ENCODE measurements at regions not wholly inside any gene's neighbourhood (a gene's known extent, or its start where the extent isn't known, plus 50 kb on each side); places are given as distances from the start of the nearest gene placed in this dataset.
"Not testable (repeated sequence)": the region's sequence is repeated elsewhere in the genome, so short reads cannot be mapped to it uniquely, and the experiment has no call there.

DNA sequence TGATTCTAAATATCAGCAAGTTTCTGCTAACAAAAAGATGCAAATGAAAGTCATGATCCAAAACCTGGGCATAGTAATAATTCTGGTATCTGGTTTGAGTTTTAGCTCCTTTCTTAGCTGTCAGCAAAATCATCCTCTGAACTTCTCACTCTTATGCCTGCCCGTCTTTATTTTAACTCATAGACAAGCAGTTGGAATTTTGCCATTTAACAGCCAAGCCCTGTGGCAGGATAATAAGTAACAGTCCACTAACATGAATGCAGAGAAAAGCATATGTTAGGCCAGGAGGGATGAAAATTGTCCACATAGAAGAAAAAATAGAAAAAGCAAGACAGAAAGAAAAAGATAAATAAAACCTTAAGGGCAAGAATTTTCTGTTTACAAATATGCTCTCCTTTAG is 170.0 kb upstream of the LAMA2 start:
- Histone ChIP-seq H3K4me3 (ENCODE audit: low read length) (no peak overlapping the region), H3K9ac (ENCODE audit: low read length) (no peak overlapping the region), H3K4me2 (ENCODE audit: low read depth, low read length, poor library complexity, severe bottlenecking) (no peak overlapping the region), H3K9me2 (replicated peaks; ENCODE audit: insufficient read depth, low read length) (no peaks in the 10 kb centered on the region), H3K9me3 (ENCODE audit: low read length) (peaks cover 8% of the 10 kb centered on the region; the same call in 1 of the 2 replicates), H2AFZ (ENCODE audit: low read length) (no peak overlapping the region), H3K4me1 (ENCODE audit: low read length) (no peaks in the 10 kb centered on the region), H3K79me2 (ENCODE audit: low read length) (no peaks in the 10 kb centered on the region), H3K27me3 (ENCODE audit: low read length) (no peaks in the 10 kb centered on the region), H3K27ac (ENCODE audit: low read length) (no peak overlapping the region), H3K36me3 (ENCODE audit: insufficient read depth, low read length) (no peaks in the 10 kb centered on the region), H4K20me1 (ENCODE audit: insufficient read depth, low read depth, low read length) (no peaks in the 10 kb centered on the region)
- no peak for DNase-seq

DNA sequence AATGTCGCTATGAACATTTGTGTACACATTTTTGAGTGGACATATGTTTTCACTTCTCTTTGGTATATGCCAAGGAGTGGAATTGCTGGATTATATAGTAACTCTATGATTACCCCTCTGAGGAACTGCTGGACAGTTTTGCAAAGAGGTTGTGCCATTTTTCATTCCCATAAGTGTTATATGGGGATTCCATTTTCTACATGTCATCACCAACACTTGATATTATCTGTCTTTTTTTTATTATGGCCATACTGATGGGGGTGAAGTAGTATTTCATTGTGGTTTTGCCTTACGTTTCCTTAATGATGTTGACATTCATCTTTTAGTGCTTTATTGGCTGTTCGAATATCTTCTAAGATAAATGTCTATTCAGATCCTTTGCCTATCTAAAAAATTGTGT is 171.8 kb upstream of the LAMA2 start:
- Histone ChIP-seq H3K79me2 (ENCODE audit: low read length) (no peaks in the 10 kb centered on the region), H3K27ac (ENCODE audit: low read length) (no peak overlapping the region), H3K36me3 (ENCODE audit: insufficient read depth, low read length) (no peaks in the 10 kb centered on the region), H3K4me1 (ENCODE audit: low read length) (no peaks in the 10 kb centered on the region), H3K4me2 (ENCODE audit: low read depth, low read length, poor library complexity, severe bottlenecking) (no peak overlapping the region), H2AFZ (ENCODE audit: low read length) (no peak overlapping the region), H3K4me3 (ENCODE audit: low read length) (no peak overlapping the region), H3K9me3 (ENCODE audit: low read length) (peaks cover 8% of the 10 kb centered on the region; the same call in 1 of the 2 replicates), H3K27me3 (ENCODE audit: low read length) (no peaks in the 10 kb centered on the region), H4K20me1 (ENCODE audit: insufficient read depth, low read depth, low read length) (no peaks in the 10 kb centered on the region), H3K9ac (ENCODE audit: low read length) (no peak overlapping the region), H3K9me2 (replicated peaks; ENCODE audit: insufficient read depth, low read length) (no peaks in the 10 kb centered on the region)
- DNase-seq, result no peak

DNA sequence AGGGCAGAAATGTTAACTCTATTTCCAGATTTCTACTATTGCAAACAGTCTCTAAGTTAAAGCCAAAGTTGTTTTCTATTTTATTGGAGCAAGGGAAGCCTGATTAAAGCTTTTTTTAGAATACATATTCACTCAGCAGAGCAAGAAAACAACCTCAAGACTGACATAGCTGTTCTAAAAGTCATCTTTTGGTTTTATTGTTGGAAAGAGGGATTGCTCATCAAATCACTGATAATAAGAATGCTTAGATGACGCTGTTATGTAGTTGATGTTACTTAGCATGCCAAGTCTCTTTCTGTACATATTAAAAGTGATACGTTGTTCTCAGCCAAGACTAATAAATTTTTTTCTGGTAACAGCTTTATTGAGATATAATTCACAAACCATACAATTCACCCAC is 172.6 kb upstream of the LAMA2 start:
- no peaks in the 10 kb centered on the region for H3K9me2 ChIP-seq (replicated peaks; ENCODE audit: insufficient read depth, low read length)
- no peaks in the 10 kb centered on the region for H3K4me1 ChIP-seq (ENCODE audit: low read length)
- H3K79me2 ChIP-seq (ENCODE audit: low read length), result no peaks in the 10 kb centered on the region
- H3K36me3 ChIP-seq (ENCODE audit: insufficient read depth, low read length), result no peaks in the 10 kb centered on the region
- DNase-seq, result no peak
- no peaks in the 10 kb centered on the region for H4K20me1 ChIP-seq (ENCODE audit: insufficient read depth, low read depth, low read length)
- H3K9me3 ChIP-seq (ENCODE audit: low read length), result peaks cover 8% of the 10 kb centered on the region; the same call in 1 of the 2 replicates
- no peak overlapping the region for H3K9ac ChIP-seq (ENCODE audit: low read length)
- no peak overlapping the region for H3K27ac ChIP-seq (ENCODE audit: low read length)
- no peak overlapping the region for H3K4me2 ChIP-seq (ENCODE audit: low read depth, low read length, poor library complexity, severe bottlenecking)
- H2AFZ ChIP-seq (ENCODE audit: low read length), result no peak overlapping the region
- no peak overlapping the region for H3K4me3 ChIP-seq (ENCODE audit: low read length)
- H3K27me3 ChIP-seq (ENCODE audit: low read length), result no peaks in the 10 kb centered on the region

DNA sequence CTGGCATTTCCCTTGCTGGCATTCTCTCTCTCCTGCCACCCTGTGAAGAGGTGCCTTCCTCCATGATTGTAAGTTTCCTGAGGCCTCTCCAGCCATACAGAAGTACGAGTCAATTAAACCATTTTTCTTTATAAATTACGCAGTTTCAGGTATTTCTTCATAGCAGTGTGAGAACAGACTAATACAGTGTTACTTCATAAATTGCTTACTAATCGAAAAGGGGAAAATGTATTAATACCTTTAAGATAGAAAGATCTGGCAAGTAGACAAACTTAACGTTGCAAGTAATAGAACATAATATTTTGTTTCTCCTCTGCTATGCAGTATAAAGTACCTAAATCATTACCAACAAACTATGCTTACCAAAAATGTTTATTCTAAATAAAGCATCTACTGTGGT is 178.3 kb upstream of the LAMA2 start:
- Histone ChIP-seq H3K79me2 (ENCODE audit: low read length) (no peaks in the 10 kb centered on the region), H3K36me3 (ENCODE audit: insufficient read depth, low read length) (no peaks in the 10 kb centered on the region), H2AFZ (ENCODE audit: low read length) (no peak overlapping the region), H3K9me2 (replicated peaks; ENCODE audit: insufficient read depth, low read length) (no peaks in the 10 kb centered on the region), H3K9me3 (ENCODE audit: low read length) (peaks cover 13% of the 10 kb centered on the region; the same call in 1 of the 2 replicates), H3K9ac (ENCODE audit: low read length) (no peak overlapping the region), H3K4me2 (ENCODE audit: low read depth, low read length, poor library complexity, severe bottlenecking) (no peak overlapping the region), H3K27ac (ENCODE audit: low read length) (no peak overlapping the region), H4K20me1 (ENCODE audit: insufficient read depth, low read depth, low read length) (no peaks in the 10 kb centered on the region), H3K4me3 (ENCODE audit: low read length) (no peak overlapping the region), H3K4me1 (ENCODE audit: low read length) (no peaks in the 10 kb centered on the region), H3K27me3 (ENCODE audit: low read length) (no peaks in the 10 kb centered on the region)
- DNase-seq, result no peak

DNA sequence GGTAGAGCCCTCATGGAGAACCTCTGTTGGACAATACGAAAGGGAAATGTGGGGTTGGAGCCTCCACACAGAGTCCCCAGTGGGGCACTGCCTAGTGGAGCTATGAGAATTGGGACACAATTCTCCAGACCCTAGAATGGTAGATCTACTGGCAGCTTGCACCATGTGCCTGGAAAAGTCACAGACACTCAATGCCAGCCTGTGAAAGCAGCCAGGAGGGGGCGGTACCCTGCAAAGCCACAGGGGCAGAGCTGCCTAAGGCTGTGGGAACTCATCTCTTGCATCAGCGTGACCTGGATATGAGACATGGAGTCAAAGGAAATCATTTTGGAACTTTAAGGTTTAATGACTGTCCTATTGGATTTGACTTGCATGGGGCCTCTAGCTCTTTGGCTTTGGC is 179.1 kb upstream of the LAMA2 start:
- not testable (repeated sequence) for H3K79me2 ChIP-seq (ENCODE audit: low read length); H3K4me2 ChIP-seq (ENCODE audit: low read depth, low read length, poor library complexity, severe bottlenecking); H3K9me2 ChIP-seq (replicated peaks; ENCODE audit: insufficient read depth, low read length); H3K9ac ChIP-seq (ENCODE audit: low read length); H3K36me3 ChIP-seq (ENCODE audit: insufficient read depth, low read length); H2AFZ ChIP-seq (ENCODE audit: low read length); H3K27ac ChIP-seq (ENCODE audit: low read length); DNase-seq; H3K4me1 ChIP-seq (ENCODE audit: low read length); H4K20me1 ChIP-seq (ENCODE audit: insufficient read depth, low read depth, low read length); H3K27me3 ChIP-seq (ENCODE audit: low read length); H3K4me3 ChIP-seq (ENCODE audit: low read length)
- peaks cover 14% of the 10 kb centered on the region; the same call in 1 of the 2 replicates for H3K9me3 ChIP-seq (ENCODE audit: low read length)

DNA sequence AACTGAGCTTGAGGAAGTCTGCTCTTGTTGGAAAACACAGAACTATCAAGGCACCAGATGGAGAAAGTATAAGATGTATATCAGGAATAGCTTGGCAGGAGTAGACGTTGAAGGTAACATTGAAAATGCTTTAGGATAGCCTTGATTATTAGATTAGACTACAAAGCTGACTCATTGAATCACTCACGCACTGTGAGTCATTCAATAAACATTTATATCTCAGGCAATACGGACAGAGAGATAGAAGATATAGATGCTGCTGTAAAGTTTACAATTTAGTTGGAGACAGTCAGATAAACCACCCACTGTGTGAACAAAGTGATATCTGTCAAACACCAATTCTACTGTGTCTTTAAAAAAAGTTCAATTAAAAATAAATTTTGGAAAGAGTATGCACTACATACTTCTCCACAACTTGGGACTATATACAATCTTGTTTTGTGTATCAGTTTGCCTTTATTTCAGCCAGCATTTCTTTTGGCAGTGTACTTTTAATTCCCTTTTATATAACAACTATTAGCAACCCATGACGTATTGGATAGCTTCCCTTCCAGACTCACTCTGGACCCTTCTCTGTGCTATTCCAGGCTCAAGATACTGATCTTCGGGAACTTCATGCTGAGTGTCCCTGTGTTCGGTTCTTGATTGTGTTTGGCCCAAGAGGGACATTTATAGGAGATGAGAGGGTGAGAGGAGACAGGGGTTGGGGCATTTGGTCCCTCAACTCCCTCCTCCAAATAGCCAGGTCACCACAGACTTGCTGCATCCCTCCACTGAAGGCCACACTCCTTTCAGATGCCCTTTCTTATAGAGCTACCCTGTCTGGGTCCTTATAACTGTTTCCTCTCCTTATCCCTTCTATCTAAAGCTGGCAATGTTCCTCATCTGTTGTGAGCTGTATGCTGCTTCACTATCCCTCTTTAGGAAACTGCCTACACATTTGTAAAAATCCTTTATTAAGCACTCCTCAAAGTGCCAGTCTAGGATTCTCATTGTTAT is 176.6 kb upstream of the PTPRK start:
- H3K36me3 ChIP-seq (ENCODE audit: insufficient read depth, low read length), result no peaks in the 10 kb centered on the region
- no peak for DNase-seq
- H3K27me3 ChIP-seq (ENCODE audit: low read length), result no peaks in the 10 kb centered on the region
- no peak overlapping the region for H3K4me3 ChIP-seq (ENCODE audit: low read length)
- H3K9me2 ChIP-seq (replicated peaks; ENCODE audit: insufficient read depth, low read length), result no peaks in the 10 kb centered on the region
- H3K9ac ChIP-seq (ENCODE audit: low read length), result no peak overlapping the region
- H3K4me2 ChIP-seq (ENCODE audit: low read depth, low read length, poor library complexity, severe bottlenecking), result no peak overlapping the region
- H4K20me1 ChIP-seq (ENCODE audit: insufficient read depth, low read depth, low read length), result no peaks in the 10 kb centered on the region
- H2AFZ ChIP-seq (ENCODE audit: low read length), result no peak overlapping the region
- no peak overlapping the region for H3K27ac ChIP-seq (ENCODE audit: low read length)
- no peaks in the 10 kb centered on the region for H3K79me2 ChIP-seq (ENCODE audit: low read length)
- H3K4me1 ChIP-seq (ENCODE audit: low read length), result no peaks in the 10 kb centered on the region
- peaks cover 14% of the 10 kb centered on the region; the same call in 1 of the 2 replicates for H3K9me3 ChIP-seq (ENCODE audit: low read length)

DNA sequence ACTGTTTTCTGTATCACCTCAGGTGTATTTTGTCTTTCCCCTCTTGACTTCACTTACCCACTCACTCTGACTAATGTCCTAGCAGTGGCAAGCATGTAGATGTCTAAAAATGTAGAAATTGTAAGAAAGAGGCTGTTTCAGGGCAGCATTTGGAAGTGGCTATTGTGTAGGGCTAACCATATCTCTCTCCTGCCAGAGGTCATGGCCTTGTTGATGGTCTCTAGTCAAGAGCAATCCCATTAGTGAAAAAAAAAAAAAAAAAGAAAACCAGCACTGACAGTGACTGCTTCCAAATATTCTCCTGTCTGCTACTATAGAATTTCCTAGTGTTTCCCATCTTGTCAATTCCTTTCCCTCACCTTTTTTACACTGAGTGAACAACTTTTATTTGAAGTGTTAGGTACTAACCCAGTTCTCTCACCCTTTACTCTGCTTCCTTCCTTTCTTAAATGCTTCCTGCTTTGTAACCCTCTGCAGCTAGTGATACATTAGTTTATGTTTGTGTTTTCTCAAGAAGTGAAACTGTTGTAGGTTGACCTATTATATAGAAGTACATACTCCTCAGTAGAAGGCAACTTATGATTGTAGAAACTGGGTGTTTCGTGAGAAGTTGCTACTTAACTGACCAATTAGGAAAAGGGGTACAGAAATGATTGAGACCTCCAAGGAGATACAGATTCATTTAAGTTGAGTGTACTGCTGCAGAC is 174.1 kb upstream of the PTPRK start:
- Histone ChIP-seq H3K36me3 (ENCODE audit: insufficient read depth, low read length) (no peaks in the 10 kb centered on the region), H3K27me3 (ENCODE audit: low read length) (no peaks in the 10 kb centered on the region), H3K27ac (ENCODE audit: low read length) (no peak overlapping the region), H3K9ac (ENCODE audit: low read length) (no peak overlapping the region), H3K79me2 (ENCODE audit: low read length) (no peaks in the 10 kb centered on the region), H3K4me1 (ENCODE audit: low read length) (no peaks in the 10 kb centered on the region), H3K9me3 (ENCODE audit: low read length) (peaks cover 14% of the 10 kb centered on the region; the same call in 1 of the 2 replicates), H3K4me2 (ENCODE audit: low read depth, low read length, poor library complexity, severe bottlenecking) (no peak overlapping the region), H2AFZ (ENCODE audit: low read length) (no peak overlapping the region), H4K20me1 (ENCODE audit: insufficient read depth, low read depth, low read length) (no peaks in the 10 kb centered on the region), H3K4me3 (ENCODE audit: low read length) (no peak overlapping the region), H3K9me2 (replicated peaks; ENCODE audit: insufficient read depth, low read length) (no peaks in the 10 kb centered on the region)
- no peak for DNase-seq

DNA sequence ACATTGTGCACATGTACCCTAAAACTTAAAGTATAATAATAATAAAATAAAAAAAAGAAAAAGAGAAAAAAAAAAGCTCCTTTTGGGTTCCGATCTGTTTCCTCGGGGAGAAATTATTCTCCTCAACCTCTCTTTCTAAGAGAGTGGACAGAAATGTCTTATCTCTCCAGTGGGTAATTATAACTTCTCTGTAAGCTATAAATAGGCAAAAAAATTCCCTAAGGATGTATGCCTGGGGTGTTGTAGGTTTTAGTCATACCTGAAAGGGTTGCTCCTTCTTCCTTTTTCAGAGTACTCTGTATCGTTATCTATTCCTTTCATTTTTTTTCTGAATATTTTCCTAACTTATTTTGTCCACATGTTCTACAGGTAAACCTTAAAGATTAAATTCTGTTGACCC is 169.7 kb upstream of the PTPRK start:
- peaks cover 11% of the 10 kb centered on the region for H3K9me3 ChIP-seq (ENCODE audit: low read length)
- H3K4me3 ChIP-seq (ENCODE audit: low read length), result no peak overlapping the region
- no peak overlapping the region for H3K9ac ChIP-seq (ENCODE audit: low read length)
- DNase-seq, result no peak
- no peaks in the 10 kb centered on the region for H3K27me3 ChIP-seq (ENCODE audit: low read length)
- no peaks in the 10 kb centered on the region for H3K79me2 ChIP-seq (ENCODE audit: low read length)
- H3K4me2 ChIP-seq (ENCODE audit: low read depth, low read length, poor library complexity, severe bottlenecking), result no peak overlapping the region
- no peak overlapping the region for H2AFZ ChIP-seq (ENCODE audit: low read length)
- no peaks in the 10 kb centered on the region for H3K9me2 ChIP-seq (replicated peaks; ENCODE audit: insufficient read depth, low read length)
- H3K4me1 ChIP-seq (ENCODE audit: low read length), result no peaks in the 10 kb centered on the region
- no peak overlapping the region for H3K27ac ChIP-seq (ENCODE audit: low read length)
- no peaks in the 10 kb centered on the region for H3K36me3 ChIP-seq (ENCODE audit: insufficient read depth, low read length)
- no peaks in the 10 kb centered on the region for H4K20me1 ChIP-seq (ENCODE audit: insufficient read depth, low read depth, low read length)
